ENCODE measurements at regions not wholly inside any gene's neighbourhood (a gene's known extent, or its start where the extent isn't known, plus 50 kb on each side); places are given as distances from the start of the nearest gene placed in this dataset.

DNA sequence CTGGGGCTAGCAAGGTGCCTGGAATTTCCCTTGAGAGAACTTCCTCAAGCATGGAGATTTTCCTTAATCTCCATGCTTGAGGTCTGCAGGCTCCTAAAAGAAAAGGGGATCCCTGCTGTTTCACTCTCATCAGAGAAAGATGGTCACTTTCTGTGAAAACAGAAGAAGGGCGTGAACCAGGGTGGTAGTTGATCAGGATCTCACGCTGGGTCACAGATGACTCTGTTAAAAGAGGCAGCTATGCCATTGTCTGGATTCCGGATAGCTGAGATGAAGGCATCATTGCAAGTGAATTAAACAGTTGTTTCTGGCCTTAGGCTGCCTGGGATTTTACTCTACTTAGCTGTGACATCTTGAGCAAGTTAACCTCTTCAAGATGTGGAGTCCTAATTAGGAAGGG is 525.9 kb downstream of the TYW1 start (continued):
- TF ChIP-seq ZNF462 (CRISPR knock-in tag; IDR thresholded peaks at IDR 0.05) (no peak), STAT1 (IDR thresholded peaks at IDR 0.05; ENCODE audit: unreplicated experiment) (no peak)

GRCh38 chr7:67523713-67524112 is 527.1 kb downstream of the TYW1 start:
- no peak overlapping the region for H3K27ac Mint-ChIP-seq
- Histone ChIP-seq H3F3A (replicated peaks; ENCODE audit: low read depth) (no peaks in the 10 kb centered on the region), H3K27ac (ENCODE audit: low read depth) (no peak overlapping the region), H3K9me2 (ENCODE audit: insufficient read depth) (no peaks in the 10 kb centered on the region), H3K79me2 (replicated peaks; ENCODE audit: insufficient read depth) (no peaks in the 10 kb centered on the region), H3K27me3 (ENCODE audit: insufficient read depth) (no peaks in the 10 kb centered on the region), H4K20me1 (replicated peaks; ENCODE audit: insufficient read depth) (no peaks in the 10 kb centered on the region), H2AFZ (no peak overlapping the region), H3K36me3 (ENCODE audit: insufficient read depth) (no peaks in the 10 kb centered on the region), H3K4me2 (no peak overlapping the region), H3K4me3 (no peak overlapping the region), H3K4me1 (ENCODE audit: insufficient read depth) (no peaks in the 10 kb centered on the region)
- no peak for ATAC-seq
- DNase-seq (ENCODE audit: low spot score), result no peak
- no peak overlapping the region for H3K4me3 Mint-ChIP-seq
- H3K27me3 Mint-ChIP-seq (ENCODE audit: insufficient read depth, low read depth, poor library complexity), result no peaks in the 10 kb centered on the region
- H3K4me1 Mint-ChIP-seq, result no peaks in the 10 kb centered on the region
- H3K36me3 Mint-ChIP-seq (ENCODE audit: low read depth), result peaks cover 25% of the 10 kb centered on the region
- H3K9me3 Mint-ChIP-seq, result peaks cover 99% of the 10 kb centered on the region
- TF ChIP-seq, protein P1, sequence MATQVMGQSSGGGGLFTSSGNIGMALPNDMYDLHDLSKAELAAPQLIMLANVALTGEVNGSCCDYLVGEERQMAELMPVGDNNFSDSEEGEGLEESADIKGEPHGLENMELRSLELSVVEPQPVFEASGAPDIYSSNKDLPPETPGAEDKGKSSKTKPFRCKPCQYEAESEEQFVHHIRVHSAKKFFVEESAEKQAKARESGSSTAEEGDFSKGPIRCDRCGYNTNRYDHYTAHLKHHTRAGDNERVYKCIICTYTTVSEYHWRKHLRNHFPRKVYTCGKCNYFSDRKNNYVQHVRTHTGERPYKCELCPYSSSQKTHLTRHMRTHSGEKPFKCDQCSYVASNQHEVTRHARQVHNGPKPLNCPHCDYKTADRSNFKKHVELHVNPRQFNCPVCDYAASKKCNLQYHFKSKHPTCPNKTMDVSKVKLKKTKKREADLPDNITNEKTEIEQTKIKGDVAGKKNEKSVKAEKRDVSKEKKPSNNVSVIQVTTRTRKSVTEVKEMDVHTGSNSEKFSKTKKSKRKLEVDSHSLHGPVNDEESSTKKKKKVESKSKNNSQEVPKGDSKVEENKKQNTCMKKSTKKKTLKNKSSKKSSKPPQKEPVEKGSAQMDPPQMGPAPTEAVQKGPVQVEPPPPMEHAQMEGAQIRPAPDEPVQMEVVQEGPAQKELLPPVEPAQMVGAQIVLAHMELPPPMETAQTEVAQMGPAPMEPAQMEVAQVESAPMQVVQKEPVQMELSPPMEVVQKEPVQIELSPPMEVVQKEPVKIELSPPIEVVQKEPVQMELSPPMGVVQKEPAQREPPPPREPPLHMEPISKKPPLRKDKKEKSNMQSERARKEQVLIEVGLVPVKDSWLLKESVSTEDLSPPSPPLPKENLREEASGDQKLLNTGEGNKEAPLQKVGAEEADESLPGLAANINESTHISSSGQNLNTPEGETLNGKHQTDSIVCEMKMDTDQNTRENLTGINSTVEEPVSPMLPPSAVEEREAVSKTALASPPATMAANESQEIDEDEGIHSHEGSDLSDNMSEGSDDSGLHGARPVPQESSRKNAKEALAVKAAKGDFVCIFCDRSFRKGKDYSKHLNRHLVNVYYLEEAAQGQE (IDR thresholded peaks at IDR 0.05; ENCODE audit: unreplicated experiment), result no peak
- no peak for TF ChIP-seq NANOG (IDR thresholded peaks at IDR 0.05; ENCODE audit: borderline replicate concordance)
- TF ChIP-seq STAT1 (IDR thresholded peaks at IDR 0.05; ENCODE audit: unreplicated experiment), result no peak
- TF ChIP-seq ZNF114 (CRISPR knock-in tag; IDR thresholded peaks at IDR 0.05), result no peak
- TF ChIP-seq, protein P2, sequence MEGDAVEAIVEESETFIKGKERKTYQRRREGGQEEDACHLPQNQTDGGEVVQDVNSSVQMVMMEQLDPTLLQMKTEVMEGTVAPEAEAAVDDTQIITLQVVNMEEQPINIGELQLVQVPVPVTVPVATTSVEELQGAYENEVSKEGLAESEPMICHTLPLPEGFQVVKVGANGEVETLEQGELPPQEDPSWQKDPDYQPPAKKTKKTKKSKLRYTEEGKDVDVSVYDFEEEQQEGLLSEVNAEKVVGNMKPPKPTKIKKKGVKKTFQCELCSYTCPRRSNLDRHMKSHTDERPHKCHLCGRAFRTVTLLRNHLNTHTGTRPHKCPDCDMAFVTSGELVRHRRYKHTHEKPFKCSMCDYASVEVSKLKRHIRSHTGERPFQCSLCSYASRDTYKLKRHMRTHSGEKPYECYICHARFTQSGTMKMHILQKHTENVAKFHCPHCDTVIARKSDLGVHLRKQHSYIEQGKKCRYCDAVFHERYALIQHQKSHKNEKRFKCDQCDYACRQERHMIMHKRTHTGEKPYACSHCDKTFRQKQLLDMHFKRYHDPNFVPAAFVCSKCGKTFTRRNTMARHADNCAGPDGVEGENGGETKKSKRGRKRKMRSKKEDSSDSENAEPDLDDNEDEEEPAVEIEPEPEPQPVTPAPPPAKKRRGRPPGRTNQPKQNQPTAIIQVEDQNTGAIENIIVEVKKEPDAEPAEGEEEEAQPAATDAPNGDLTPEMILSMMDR (conservative IDR thresholded peaks at IDR 0.05; ENCODE audit: low read depth in 2 of 2), result no peak
- no peak for TF ChIP-seq EZH2phosphoT487 (IDR thresholded peaks at IDR 0.05; ENCODE audit: unreplicated experiment)
- TF ChIP-seq CREB1 (CRISPR knock-in tag; IDR thresholded peaks at IDR 0.05; ENCODE audit: low read depth), result no peak
- TF ChIP-seq EZH2 (IDR thresholded peaks at IDR 0.05; ENCODE audit: low read depth, unreplicated experiment), result no peak
- TF ChIP-seq JUNB (IDR thresholded peaks at IDR 0.05; ENCODE audit: unreplicated experiment), result no peak
- TF ChIP-seq ETS1 (IDR thresholded peaks at IDR 0.05), result no peak
- no peak for TF ChIP-seq POLR2AphosphoS5 (IDR thresholded peaks at IDR 0.05; ENCODE audit: low read depth)
- TF ChIP-seq ZNF331 (CRISPR knock-in tag; IDR thresholded peaks at IDR 0.05; ENCODE audit: low read depth), result no peak
